ENCODE measurements at regions not wholly inside any gene's neighbourhood (a gene's known extent, or its start where the extent isn't known, plus 50 kb on each side); places are given as distances from the start of the nearest gene placed in this dataset.
"Not testable (repeated sequence)": the region's sequence is repeated elsewhere in the genome, so short reads cannot be mapped to it uniquely, and the experiment has no call there.

- not testable (repeated sequence) for DNase-seq (ENCODE audit: extremely low read depth in 1 of 11, low read depth in 9 of 11, low spot score in 4 of 11)
These were observed 1187.6 kb downstream of the MRPL39 start for GRCh38 chr21:24419641-24420040.

- no peak for DNase-seq (ENCODE audit: extremely low read depth in 1 of 11, low read depth in 9 of 11, low spot score in 4 of 11)
These were observed 1188.6 kb downstream of the MRPL39 start for GRCh38 chr21:24418671-24419070.

DNA sequence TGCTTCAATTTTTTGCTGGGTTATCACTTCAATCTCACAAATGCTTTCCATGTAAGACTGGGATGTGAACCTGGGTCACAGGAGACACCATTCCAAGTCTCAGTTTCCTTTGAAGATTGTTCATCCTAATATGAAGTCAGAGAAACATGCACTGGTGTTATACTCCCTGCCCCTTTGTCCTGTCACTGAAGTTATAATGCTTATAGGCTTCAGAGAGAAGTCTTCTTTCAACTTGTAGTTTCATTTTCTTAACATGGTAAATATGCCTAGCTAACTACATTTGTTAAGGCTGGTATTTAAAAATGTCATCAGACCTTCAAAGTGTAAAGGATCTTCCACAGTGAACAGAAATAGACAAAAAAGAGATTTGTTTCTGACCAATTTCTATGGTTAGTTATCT, 1195.9 kb downstream of the MRPL39 start:
- DNase-seq (ENCODE audit: extremely low read depth in 1 of 11, low read depth in 9 of 11, low spot score in 4 of 11), result no peak

GRCh38 chr21:24403221-24403620, 1204.1 kb downstream of the MRPL39 start:
- no peak for DNase-seq (ENCODE audit: extremely low read depth in 1 of 11, low read depth in 9 of 11, low spot score in 4 of 11)

DNA sequence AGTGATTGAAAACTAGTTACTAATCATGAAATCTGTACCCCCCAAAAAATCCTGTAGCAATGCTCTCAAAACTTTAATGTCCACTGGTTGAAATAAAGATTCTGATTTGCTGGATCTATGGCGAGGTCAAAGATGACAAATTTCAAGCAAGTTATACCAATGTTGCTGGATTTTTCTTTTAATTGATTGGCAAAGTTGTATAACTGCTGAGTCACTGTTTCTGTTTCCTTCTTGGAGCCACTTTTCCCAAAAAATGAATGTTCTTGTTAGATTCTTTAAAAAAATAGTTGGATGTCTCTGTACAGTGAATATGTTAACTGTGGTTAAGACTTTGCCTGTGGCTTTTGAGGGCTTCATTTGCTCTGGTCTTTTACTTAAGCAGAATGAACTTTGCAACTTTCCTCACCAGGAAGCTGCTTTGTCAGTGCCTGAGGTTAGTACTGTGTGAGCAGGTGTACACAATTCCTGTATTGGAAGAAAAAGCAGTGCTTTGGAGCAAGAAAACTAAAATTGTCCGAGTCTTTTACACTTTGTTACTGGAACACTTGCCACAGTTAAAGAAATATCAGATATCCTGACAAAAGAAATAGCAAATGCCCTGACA, 1211.9 kb downstream of the MRPL39 start:
- DNase-seq (ENCODE audit: extremely low read depth in 1 of 11, low read depth in 9 of 11, low spot score in 4 of 11), result no peak

GRCh38 chr21:24375201-24375600, 1232.1 kb downstream of the MRPL39 start:
- no peak for DNase-seq (ENCODE audit: extremely low read depth in 1 of 11, low read depth in 9 of 11, low spot score in 4 of 11)

GRCh38 chr21:24372506-24372905, 1234.8 kb downstream of the MRPL39 start:
- DNase-seq (ENCODE audit: extremely low read depth in 1 of 11, low read depth in 9 of 11, low spot score in 4 of 11), result no peak

DNA sequence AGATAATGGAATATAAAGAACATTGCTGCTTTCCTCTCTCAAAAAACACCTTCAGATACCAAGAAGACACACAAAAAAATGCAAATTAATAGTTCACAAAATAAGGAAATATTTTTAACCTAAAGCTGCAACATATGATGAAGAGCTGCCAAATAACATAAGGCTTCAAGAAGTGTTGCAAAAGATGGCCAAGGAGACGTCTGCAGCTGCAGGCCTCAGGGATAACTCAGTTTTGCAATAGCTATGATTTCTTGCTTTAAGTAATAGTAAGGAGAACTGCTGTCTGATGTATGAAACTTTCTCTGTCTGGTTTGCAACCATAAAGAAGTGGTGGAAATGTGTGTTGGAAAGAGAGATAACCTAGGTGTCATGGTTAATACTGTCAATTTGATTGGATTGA, 1237.5 kb downstream of the MRPL39 start:
- no peak for DNase-seq (ENCODE audit: extremely low read depth in 1 of 11, low read depth in 9 of 11, low spot score in 4 of 11)

DNA sequence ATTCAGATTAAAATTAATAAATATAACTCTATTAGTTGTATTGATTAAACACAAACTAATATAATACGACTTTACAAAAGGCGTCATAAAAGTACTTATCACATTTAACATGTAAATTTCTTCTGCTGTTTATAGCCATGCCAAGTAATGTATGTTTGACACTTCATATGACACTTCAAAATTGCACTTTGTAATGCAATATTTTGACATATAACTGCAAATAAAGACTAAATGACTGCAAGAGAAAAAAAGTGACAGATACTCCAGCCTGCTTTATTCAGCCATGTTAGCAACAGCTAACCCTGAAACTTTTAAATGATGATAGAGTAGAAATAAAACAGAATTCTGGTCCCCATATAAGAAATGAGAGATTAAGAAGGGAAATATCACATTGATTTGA, 1238.0 kb downstream of the MRPL39 start:
- DNase-seq (ENCODE audit: extremely low read depth in 1 of 11, low read depth in 9 of 11, low spot score in 4 of 11), result no peak

GRCh38 chr21:24367936-24368335, 1239.3 kb downstream of the MRPL39 start:
- no peak for DNase-seq (ENCODE audit: extremely low read depth in 1 of 11, low read depth in 9 of 11, low spot score in 4 of 11)

DNA sequence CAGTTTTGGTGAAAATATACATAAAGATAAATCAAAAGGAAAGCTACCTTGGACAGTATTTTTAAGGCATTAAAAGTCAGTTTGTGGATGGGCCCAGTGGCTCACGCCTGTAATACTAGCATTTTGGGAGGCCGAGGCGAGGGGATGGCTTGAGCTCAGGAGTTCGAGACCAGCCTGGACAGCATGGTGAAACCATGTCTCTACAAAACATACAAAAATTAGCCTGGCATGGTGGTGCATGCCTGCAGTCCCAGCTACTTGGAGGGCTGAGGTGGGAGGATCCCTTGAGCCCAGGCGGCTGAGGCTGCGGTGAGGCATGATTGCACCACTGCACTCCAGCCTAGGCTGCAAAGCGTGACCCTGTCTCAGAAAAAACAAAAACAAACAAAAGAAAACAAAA, 1253.8 kb downstream of the MRPL39 start:
- no peak for DNase-seq (ENCODE audit: extremely low read depth in 1 of 11, low read depth in 9 of 11, low spot score in 4 of 11)

DNA sequence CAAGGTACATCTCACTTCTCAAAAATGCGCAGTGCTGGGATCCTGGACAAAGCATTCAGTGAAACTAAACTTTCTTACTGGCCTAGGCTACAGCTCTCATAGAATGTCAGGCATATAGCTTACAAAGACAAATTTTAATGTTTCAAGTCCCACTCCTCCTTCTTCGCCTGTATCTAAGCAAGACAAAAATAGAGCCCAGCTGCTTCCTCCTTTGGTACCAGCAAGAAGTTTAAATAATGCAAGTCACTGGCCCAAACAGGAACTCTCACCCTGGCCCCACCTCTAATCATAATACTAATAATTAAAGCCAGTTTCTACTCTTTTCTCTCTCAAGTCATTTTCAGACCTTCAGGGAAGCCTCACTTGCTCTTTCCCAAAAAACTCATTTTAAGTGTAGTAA, 1267.9 kb downstream of the MRPL39 start:
- DNase-seq (ENCODE audit: extremely low read depth in 1 of 11, low read depth in 9 of 11, low spot score in 4 of 11), result no peak

DNA sequence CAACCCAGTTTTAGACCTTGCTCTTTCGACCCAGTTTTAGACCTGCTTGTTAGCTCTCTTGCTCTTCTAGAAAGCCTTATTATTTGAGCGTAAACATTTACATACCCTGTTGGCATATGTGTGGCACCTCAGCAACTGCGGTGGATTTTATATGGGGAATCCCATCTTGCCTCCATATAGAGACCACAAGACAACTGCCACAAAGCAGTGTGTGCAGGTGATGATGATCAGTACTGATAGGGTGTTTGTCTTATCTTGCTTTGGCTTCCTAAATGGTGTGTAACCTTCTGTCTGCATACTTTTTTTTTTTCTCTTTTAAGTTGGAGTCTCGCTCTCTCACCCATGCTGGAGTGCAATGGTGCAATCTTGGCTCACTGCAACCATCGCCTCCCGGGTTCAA, 1270.8 kb downstream of the MRPL39 start:
- no peak for DNase-seq (ENCODE audit: extremely low read depth in 1 of 11, low read depth in 9 of 11, low spot score in 4 of 11)

DNA sequence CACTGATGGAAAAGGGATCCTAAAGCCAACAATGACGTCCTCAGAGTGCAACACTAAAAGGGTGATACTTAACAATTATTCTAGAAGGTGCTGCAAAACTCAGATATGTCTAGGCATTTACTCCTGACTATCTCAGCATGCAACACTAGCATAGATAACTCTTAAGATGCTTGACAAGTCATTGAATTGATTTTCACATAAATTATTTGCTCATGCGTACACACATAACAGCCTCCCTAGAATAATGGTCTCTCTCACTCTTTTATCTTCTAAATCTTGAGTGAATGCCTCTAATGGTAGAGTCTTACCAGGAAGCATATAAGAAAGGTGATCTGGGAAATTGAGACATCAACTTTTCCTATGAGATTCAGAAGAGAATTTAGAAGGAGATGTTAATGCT, 1283.7 kb downstream of the MRPL39 start:
- no peak for DNase-seq (ENCODE audit: extremely low read depth in 1 of 11, low read depth in 9 of 11, low spot score in 4 of 11)

- DNase-seq (ENCODE audit: extremely low read depth in 1 of 11, low read depth in 9 of 11, low spot score in 4 of 11), result no peak
These were observed 1290.9 kb downstream of the MRPL39 start for GRCh38 chr21:24316277-24316922.

GRCh38 chr21:24310788-24311187, 1296.5 kb downstream of the MRPL39 start:
- no peak for DNase-seq (ENCODE audit: extremely low read depth in 1 of 11, low read depth in 9 of 11, low spot score in 4 of 11)

GRCh38 chr21:24308183-24308582, 1299.1 kb downstream of the MRPL39 start:
- DNase-seq (ENCODE audit: extremely low read depth in 1 of 11, low read depth in 9 of 11, low spot score in 4 of 11), result no peak

DNA sequence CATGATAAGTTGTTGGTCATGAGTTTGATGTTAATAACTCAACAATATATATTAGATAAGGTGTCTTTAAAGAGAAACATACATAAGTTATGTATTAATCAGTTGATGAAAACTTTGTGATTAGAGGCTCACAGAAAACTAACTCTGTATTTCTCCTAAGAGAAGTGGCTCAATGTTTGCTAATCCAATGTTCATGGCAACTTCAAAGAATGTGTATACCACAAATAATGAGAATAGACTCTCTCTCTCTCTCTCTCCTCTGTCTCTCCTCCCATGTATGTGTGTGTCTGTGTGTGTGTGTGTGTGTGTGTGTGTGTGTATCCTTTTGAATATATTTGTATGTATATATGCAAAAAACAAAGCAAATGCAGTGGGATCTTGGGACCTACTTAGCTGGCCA, 1304.9 kb downstream of the MRPL39 start:
- no peak for DNase-seq (ENCODE audit: extremely low read depth in 1 of 11, low read depth in 9 of 11, low spot score in 4 of 11)

GRCh38 chr21:24298040-24298439, 1309.2 kb downstream of the MRPL39 start:
- no peak for DNase-seq (ENCODE audit: extremely low read depth in 1 of 11, low read depth in 9 of 11, low spot score in 4 of 11)

DNA sequence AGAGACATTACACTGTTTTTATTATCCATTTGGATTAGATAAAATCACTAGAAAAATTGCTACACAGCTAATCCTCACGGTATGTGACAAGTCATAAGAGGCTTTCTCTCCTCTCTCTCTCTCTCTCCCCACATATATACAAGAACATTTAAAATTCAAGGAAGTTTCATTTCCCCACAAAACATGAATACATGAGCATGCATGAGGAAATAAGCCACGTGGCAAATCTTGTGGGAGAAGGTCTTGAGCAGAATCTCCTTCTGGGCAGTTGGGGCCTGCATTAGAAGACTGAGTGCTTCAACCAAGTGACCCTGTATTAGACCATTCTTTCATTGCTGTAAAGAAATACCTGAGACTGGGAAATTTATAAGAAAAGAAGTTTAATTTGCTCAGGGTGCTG, 1313.1 kb downstream of the MRPL39 start:
- DNase-seq (ENCODE audit: extremely low read depth in 1 of 11, low read depth in 9 of 11, low spot score in 4 of 11), result no peak

GRCh38 chr21:24290151-24290833, 1317.0 kb downstream of the MRPL39 start:
- DNase-seq (ENCODE audit: extremely low read depth in 1 of 11, low read depth in 9 of 11, low spot score in 4 of 11), result no peak

Data from renal cortex interstitium (tissue), 11 donors.